ENCODE measurements at regions not wholly inside any gene's neighbourhood (a gene's known extent, or its start where the extent isn't known, plus 50 kb on each side); places are given as distances from the start of the nearest gene placed in this dataset.

DNA sequence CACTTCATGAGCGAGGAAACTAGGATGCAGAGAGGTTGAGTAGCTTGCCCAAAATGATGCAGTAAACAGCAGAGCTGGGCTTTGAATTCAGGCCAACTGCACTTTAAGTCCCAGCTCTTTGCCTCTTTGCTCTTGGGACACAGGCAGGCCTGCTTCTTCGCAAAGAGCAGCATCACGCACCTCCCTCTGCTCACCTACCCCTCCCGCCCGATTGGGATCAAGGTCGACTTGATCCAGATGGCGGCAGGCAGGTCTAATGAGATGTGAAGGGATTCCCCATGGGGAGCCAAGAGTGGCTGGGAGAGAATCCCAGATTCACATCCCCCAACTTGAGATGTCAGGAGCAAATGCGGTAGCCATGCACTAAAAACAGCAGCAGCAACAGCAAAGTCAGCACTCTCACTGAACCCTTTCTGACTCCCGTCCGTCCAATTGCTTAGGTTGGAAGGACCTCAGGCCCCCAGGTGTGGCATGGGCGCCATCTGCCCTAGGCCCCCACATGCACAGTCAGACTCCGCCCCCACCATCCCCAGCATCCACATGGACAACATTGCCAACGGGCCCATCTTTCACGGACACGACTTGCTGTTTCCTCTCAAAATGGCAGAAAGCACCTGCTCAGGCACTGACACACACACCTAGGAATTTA is 84.3 kb upstream of the MAP4K4 start:
- dilution Hi-C loops (cut with MboI; ENCODE audit: extremely low pct_ligation_motif_present, low sequenced_read_pairs), result no loop called here
- ChIA-PET POLR2A (no interaction called here), CTCF (interaction anchor here (1.3 kb wide), 1 partner anchor 9 kb away, joined by 3 read pairs; no protein-coding TSS in a partner anchor)
- Histone ChIP-seq H3K79me2 (ENCODE audit: control insufficient read depth, insufficient read depth, low read length) (no peaks in the 10 kb centered on the region), H3K27me3 (ENCODE audit: control insufficient read depth in 2 of 2, insufficient read depth in 2 of 2, low read length in 2 of 2) (peaks cover 0 to 2% of the 10 kb centered on the region in 2 experiments), H3K4me1 (ENCODE audit: control insufficient read depth, extremely low read depth, insufficient read depth, low read length) (no peaks in the 10 kb centered on the region), H3K4me2 (ENCODE audit: insufficient read depth, low read length) (no peak overlapping the region), H3K36me3 (ENCODE audit: control insufficient read depth in 2 of 2, extremely low read depth in 1 of 2, insufficient read depth in 2 of 2, low read length in 2 of 2) (no peaks in the 10 kb centered on the region), H3K9me3 (replicated peaks; ENCODE audit: control insufficient read depth, insufficient read depth, low read length) (no peaks in the 10 kb centered on the region), H3K27ac (ENCODE audit: insufficient read depth, low read depth, low read length) (no peak overlapping the region), H3K9me1 (replicated peaks; ENCODE audit: control insufficient read depth, extremely low read depth, insufficient read depth, low read length) (no peaks in the 10 kb centered on the region), H3K4me3 (replicated peaks in 1 of 3; ENCODE audit: insufficient read depth in 1 of 3, low read depth in 1 of 3, low read length in 3 of 3) (no peak overlapping the region), H4K20me1 (replicated peaks; ENCODE audit: control insufficient read depth, extremely low read depth, insufficient read depth, low read length) (no peaks in the 10 kb centered on the region), H2AFZ (ENCODE audit: low read depth, low read length) (no peak overlapping the region), H3K9ac (replicated peaks; ENCODE audit: extremely low read depth, insufficient read depth, low read length) (no peak overlapping the region)
- DNase-seq (ENCODE audit: low read depth, low spot score) (no peak), FAIRE-seq (no peak)
- BruUV-seq (replicated peaks), result no TSS peak
- no peak for TF ChIP-seq EZH2 (IDR thresholded peaks at IDR 0.05; ENCODE audit: borderline replicate concordance, low read depth, low read length, severe bottlenecking)
- TF ChIP-seq FOS (IDR thresholded peaks at IDR 0.05; ENCODE audit: borderline replicate concordance, insufficient read depth, low read length), result no peak
- TF ChIP-seq, protein P1, sequence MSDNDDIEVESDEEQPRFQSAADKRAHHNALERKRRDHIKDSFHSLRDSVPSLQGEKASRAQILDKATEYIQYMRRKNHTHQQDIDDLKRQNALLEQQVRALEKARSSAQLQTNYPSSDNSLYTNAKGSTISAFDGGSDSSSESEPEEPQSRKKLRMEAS (IDR thresholded peaks at IDR 0.05; ENCODE audit: insufficient read depth, insufficient read length), result no peak
- no peak for TF ChIP-seq MYC (IDR thresholded peaks at IDR 0.05; ENCODE audit: low read depth, low read length)
- no peak for TF ChIP-seq JUN (IDR thresholded peaks at IDR 0.05; ENCODE audit: borderline replicate concordance, insufficient read depth, insufficient read length, low read depth)
- no peak for TF ChIP-seq GATA2 (IDR thresholded peaks at IDR 0.05; ENCODE audit: insufficient read depth, insufficient read length, low read depth, low read length)
- no peak for TF ChIP-seq POLR2A (IDR thresholded peaks at IDR 0.05; ENCODE audit: low read depth, low read length)
- TF ChIP-seq, protein P2, sequence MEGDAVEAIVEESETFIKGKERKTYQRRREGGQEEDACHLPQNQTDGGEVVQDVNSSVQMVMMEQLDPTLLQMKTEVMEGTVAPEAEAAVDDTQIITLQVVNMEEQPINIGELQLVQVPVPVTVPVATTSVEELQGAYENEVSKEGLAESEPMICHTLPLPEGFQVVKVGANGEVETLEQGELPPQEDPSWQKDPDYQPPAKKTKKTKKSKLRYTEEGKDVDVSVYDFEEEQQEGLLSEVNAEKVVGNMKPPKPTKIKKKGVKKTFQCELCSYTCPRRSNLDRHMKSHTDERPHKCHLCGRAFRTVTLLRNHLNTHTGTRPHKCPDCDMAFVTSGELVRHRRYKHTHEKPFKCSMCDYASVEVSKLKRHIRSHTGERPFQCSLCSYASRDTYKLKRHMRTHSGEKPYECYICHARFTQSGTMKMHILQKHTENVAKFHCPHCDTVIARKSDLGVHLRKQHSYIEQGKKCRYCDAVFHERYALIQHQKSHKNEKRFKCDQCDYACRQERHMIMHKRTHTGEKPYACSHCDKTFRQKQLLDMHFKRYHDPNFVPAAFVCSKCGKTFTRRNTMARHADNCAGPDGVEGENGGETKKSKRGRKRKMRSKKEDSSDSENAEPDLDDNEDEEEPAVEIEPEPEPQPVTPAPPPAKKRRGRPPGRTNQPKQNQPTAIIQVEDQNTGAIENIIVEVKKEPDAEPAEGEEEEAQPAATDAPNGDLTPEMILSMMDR (IDR thresholded peaks at IDR 0.05; ENCODE audit: extremely low read depth in 1 of 2, insufficient read depth in 1 of 2, low read depth in 1 of 2, low read length in 2 of 2), result no peak
- intact Hi-C loops (cut with micrococcal nuclease), result no loop called here
